ENCODE measurements at regions not wholly inside any gene's neighbourhood (a gene's known extent, or its start where the extent isn't known, plus 50 kb on each side); places are given as distances from the start of the nearest gene placed in this dataset.

DNA sequence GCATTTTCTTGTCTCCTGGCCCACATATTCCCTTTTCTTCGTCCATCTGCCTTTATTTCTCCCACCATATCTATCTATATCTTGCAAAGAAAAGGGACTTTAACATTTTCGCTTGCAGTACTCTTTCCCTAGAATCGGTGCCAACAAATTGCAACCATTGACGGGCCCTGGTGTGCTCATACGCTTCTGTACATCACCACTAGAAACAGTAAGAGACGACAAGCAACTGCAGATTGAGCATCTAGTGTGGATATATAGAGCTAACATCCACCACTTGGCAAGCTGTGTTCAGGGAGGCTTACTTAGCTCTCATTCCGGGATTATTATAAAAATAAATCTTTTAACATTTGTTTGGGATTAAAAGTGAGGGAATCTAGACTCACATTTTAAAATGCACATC lies 230.8 kb upstream of the PKN2 start:
- Histone ChIP-seq H3K27me3 (ENCODE audit: control insufficient read depth in 4 of 4, insufficient read depth in 4 of 4, low read length in 3 of 4) (no peaks in the 10 kb centered on the region), H3K9me3 (ENCODE audit: control insufficient read depth in 4 of 4, low read length in 3 of 4) (no peaks in the 10 kb centered on the region), H3K27ac (ENCODE audit: low read depth in 1 of 2, low read length in 2 of 2) (no peak overlapping the region), H3K9ac (ENCODE audit: low read depth in 1 of 2, low read length in 2 of 2) (no peak overlapping the region), H3K4me1 (ENCODE audit: control insufficient read depth in 4 of 4, insufficient read depth in 4 of 4, low read length in 3 of 4) (no peaks in the 10 kb centered on the region), H3K4me3 (ENCODE audit: low read depth in 1 of 3, low read length in 3 of 3) (no peak overlapping the region), H3K36me3 (ENCODE audit: control insufficient read depth in 4 of 4, insufficient read depth in 3 of 4, low read depth in 1 of 4, low read length in 3 of 4) (no peaks in the 10 kb centered on the region)
- 86% methylated on average over 7 of the region's 7 CpGs for WGBS
- TF ChIP-seq TAF1 (conservative IDR thresholded peaks at IDR 0.05) (no peak), FOXA1 (IDR thresholded peaks at IDR 0.05) (no peak), GABPA (IDR thresholded peaks at IDR 0.05 in 1 of 2, conservative IDR thresholded peaks at IDR 0.05 in 1 of 2) (no peak), JUND (IDR thresholded peaks at IDR 0.05) (no peak), NR2F2 (IDR thresholded peaks at IDR 0.05) (no peak)
- TF ChIP-seq, protein P1, sequence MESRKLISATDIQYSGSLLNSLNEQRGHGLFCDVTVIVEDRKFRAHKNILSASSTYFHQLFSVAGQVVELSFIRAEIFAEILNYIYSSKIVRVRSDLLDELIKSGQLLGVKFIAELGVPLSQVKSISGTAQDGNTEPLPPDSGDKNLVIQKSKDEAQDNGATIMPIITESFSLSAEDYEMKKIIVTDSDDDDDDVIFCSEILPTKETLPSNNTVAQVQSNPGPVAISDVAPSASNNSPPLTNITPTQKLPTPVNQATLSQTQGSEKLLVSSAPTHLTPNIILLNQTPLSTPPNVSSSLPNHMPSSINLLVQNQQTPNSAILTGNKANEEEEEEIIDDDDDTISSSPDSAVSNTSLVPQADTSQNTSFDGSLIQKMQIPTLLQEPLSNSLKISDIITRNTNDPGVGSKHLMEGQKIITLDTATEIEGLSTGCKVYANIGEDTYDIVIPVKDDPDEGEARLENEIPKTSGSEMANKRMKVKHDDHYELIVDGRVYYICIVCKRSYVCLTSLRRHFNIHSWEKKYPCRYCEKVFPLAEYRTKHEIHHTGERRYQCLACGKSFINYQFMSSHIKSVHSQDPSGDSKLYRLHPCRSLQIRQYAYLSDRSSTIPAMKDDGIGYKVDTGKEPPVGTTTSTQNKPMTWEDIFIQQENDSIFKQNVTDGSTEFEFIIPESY (IDR thresholded peaks at IDR 0.05) = no peak
- DNase-seq (ENCODE audit: low spot score) = no peak

DNA sequence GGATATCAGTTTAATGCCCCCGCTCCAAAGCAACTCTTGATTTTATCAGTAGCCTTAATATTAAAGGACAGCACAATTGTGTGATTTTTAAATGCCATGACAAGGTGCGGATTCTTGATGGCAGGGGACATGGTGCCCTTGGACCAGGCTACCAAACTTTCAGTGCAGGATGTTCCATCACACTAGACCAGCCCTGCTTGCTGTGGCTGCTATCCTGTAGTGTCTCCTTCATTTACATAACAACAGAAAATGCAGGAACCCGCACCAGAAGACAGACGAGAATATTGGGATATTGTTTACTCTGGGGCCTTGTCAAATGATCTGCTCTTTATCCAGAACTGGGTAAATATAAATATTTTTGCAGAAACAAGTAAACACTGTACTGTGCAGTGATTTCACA lies 229.3 kb upstream of the PKN2 start:
- Histone ChIP-seq H3K27me3 (ENCODE audit: control insufficient read depth in 4 of 4, insufficient read depth in 4 of 4, low read length in 3 of 4) (no peaks in the 10 kb centered on the region), H3K4me3 (ENCODE audit: low read depth in 1 of 3, low read length in 3 of 3) (no peak overlapping the region), H3K4me1 (ENCODE audit: control insufficient read depth in 4 of 4, insufficient read depth in 4 of 4, low read length in 3 of 4) (no peaks in the 10 kb centered on the region), H3K9ac (ENCODE audit: low read depth in 1 of 2, low read length in 2 of 2) (no peak overlapping the region), H3K9me3 (ENCODE audit: control insufficient read depth in 4 of 4, low read length in 3 of 4) (no peaks in the 10 kb centered on the region), H3K27ac (ENCODE audit: low read depth in 1 of 2, low read length in 2 of 2) (no peak overlapping the region), H3K36me3 (ENCODE audit: control insufficient read depth in 4 of 4, insufficient read depth in 3 of 4, low read depth in 1 of 4, low read length in 3 of 4) (no peaks in the 10 kb centered on the region)
- DNase-seq (ENCODE audit: low spot score) = no peak
- TF ChIP-seq, protein P2, sequence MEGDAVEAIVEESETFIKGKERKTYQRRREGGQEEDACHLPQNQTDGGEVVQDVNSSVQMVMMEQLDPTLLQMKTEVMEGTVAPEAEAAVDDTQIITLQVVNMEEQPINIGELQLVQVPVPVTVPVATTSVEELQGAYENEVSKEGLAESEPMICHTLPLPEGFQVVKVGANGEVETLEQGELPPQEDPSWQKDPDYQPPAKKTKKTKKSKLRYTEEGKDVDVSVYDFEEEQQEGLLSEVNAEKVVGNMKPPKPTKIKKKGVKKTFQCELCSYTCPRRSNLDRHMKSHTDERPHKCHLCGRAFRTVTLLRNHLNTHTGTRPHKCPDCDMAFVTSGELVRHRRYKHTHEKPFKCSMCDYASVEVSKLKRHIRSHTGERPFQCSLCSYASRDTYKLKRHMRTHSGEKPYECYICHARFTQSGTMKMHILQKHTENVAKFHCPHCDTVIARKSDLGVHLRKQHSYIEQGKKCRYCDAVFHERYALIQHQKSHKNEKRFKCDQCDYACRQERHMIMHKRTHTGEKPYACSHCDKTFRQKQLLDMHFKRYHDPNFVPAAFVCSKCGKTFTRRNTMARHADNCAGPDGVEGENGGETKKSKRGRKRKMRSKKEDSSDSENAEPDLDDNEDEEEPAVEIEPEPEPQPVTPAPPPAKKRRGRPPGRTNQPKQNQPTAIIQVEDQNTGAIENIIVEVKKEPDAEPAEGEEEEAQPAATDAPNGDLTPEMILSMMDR (IDR thresholded peaks at IDR 0.05; ENCODE audit: low read depth, low read length, missing input control) = no peak
- TF ChIP-seq NR2F2 (IDR thresholded peaks at IDR 0.05) (no peak), SP1 (IDR thresholded peaks at IDR 0.05) (no peak), EGR1 (IDR thresholded peaks at IDR 0.05; ENCODE audit: low read depth in 2 of 2) (no peak), FOXA2 (IDR thresholded peaks at IDR 0.05) (no peak)
- TF ChIP-seq, protein P3, sequence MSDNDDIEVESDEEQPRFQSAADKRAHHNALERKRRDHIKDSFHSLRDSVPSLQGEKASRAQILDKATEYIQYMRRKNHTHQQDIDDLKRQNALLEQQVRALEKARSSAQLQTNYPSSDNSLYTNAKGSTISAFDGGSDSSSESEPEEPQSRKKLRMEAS (IDR thresholded peaks at IDR 0.05) = no peak
- 78% methylated on average over 4 of the region's 4 CpGs for WGBS

DNA sequence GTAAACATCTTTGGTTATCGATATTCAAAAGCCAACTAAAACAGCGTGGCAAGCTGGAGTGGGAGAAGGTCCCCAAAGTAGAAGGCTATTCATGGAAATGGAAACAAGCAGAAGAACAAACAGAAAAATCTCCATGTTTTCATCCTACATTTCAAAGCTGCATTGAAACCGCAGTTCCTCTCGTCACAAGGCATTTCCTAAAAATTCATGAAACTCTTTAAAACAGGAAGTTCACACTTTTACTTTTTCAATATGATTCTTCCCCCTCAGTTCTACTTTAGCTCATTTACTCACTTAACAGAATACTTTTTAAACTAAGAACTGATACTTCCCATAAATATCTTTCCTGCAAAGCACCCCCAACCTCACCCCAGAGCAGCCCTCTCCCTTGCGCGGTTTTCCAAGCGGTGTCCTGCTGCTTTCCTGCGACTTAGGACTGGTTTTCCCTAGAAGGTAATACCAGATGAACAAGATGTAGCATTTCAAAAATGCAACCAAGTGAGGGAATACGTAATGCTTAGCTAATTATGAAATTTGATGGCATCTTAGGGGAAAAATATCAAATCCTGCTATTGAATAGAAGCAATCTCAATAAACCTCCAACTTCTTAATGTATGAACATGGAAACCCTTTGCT lies 228.3 kb upstream of the PKN2 start:
- H3K4me1 ChIP-seq (ENCODE audit: control insufficient read depth in 4 of 4, insufficient read depth in 4 of 4, low read length in 3 of 4) = no peaks in the 10 kb centered on the region
- H3K4me3 ChIP-seq (ENCODE audit: low read depth in 1 of 3, low read length in 3 of 3) = no peak overlapping the region
- H3K9me3 ChIP-seq (ENCODE audit: control insufficient read depth in 4 of 4, low read length in 3 of 4) = no peaks in the 10 kb centered on the region
- 73% methylated on average over 9 of the region's 9 CpGs for WGBS
- DNase-seq (ENCODE audit: low spot score) = no peak
- no peak for TF ChIP-seq FOXA1 (IDR thresholded peaks at IDR 0.05)
- TF ChIP-seq HNF4A (conservative IDR thresholded peaks at IDR 0.05) = no peak
- TF ChIP-seq SP1 (IDR thresholded peaks at IDR 0.05) = no peak
- no peak for TF ChIP-seq HNF4G (IDR thresholded peaks at IDR 0.05)
- TF ChIP-seq, protein P4, sequence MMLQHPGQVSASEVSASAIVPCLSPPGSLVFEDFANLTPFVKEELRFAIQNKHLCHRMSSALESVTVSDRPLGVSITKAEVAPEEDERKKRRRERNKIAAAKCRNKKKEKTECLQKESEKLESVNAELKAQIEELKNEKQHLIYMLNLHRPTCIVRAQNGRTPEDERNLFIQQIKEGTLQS (IDR thresholded peaks at IDR 0.05) = no peak
- TF ChIP-seq GABPA (IDR thresholded peaks at IDR 0.05 in 1 of 2, conservative IDR thresholded peaks at IDR 0.05 in 1 of 2) = no peak
- no peak for TF ChIP-seq EGR1 (IDR thresholded peaks at IDR 0.05; ENCODE audit: low read depth in 2 of 2)
- TF ChIP-seq JUND (IDR thresholded peaks at IDR 0.05) = no peak
- TF ChIP-seq NR2F2 (IDR thresholded peaks at IDR 0.05) = no peak
- TF ChIP-seq, protein P1 (IDR thresholded peaks at IDR 0.05) = no peak
- TF ChIP-seq, protein P3 (IDR thresholded peaks at IDR 0.05) = no peak
- TF ChIP-seq YY1 (IDR thresholded peaks at IDR 0.05) = no peak
- TF ChIP-seq, protein P5, sequence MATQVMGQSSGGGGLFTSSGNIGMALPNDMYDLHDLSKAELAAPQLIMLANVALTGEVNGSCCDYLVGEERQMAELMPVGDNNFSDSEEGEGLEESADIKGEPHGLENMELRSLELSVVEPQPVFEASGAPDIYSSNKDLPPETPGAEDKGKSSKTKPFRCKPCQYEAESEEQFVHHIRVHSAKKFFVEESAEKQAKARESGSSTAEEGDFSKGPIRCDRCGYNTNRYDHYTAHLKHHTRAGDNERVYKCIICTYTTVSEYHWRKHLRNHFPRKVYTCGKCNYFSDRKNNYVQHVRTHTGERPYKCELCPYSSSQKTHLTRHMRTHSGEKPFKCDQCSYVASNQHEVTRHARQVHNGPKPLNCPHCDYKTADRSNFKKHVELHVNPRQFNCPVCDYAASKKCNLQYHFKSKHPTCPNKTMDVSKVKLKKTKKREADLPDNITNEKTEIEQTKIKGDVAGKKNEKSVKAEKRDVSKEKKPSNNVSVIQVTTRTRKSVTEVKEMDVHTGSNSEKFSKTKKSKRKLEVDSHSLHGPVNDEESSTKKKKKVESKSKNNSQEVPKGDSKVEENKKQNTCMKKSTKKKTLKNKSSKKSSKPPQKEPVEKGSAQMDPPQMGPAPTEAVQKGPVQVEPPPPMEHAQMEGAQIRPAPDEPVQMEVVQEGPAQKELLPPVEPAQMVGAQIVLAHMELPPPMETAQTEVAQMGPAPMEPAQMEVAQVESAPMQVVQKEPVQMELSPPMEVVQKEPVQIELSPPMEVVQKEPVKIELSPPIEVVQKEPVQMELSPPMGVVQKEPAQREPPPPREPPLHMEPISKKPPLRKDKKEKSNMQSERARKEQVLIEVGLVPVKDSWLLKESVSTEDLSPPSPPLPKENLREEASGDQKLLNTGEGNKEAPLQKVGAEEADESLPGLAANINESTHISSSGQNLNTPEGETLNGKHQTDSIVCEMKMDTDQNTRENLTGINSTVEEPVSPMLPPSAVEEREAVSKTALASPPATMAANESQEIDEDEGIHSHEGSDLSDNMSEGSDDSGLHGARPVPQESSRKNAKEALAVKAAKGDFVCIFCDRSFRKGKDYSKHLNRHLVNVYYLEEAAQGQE (IDR thresholded peaks at IDR 0.05) = no peak
- no peaks in the 10 kb centered on the region for H3K36me3 ChIP-seq (ENCODE audit: control insufficient read depth in 4 of 4, insufficient read depth in 3 of 4, low read depth in 1 of 4, low read length in 3 of 4)
- no peak overlapping the region for H3K9ac ChIP-seq (ENCODE audit: low read depth in 1 of 2, low read length in 2 of 2)
- no peak overlapping the region for H3K27ac ChIP-seq (ENCODE audit: low read depth in 1 of 2, low read length in 2 of 2)
- no peaks in the 10 kb centered on the region for H3K27me3 ChIP-seq (ENCODE audit: control insufficient read depth in 4 of 4, insufficient read depth in 4 of 4, low read length in 3 of 4)
